Esophagus mucosa (tissue), 1 donor: ENCODE measurements at regions not wholly inside any gene's neighbourhood (a gene's known extent, or its start where the extent isn't known, plus 50 kb on each side); places are given as distances from the start of the nearest gene placed in this dataset.

Experiments used
- ATAC-seq: fragments of 200-7000 bp; cut with Tn5 transposase; one replicate; pipeline ENCODE4 v1.9.1; 2020
- donor health status: DM: yes; HTN: yes; CAD: no.

- ATAC-seq = no peak
Observed at GRCh38 chr4:137200322-137200721, 332.0 kb downstream of the PCDH18 start.

DNA sequence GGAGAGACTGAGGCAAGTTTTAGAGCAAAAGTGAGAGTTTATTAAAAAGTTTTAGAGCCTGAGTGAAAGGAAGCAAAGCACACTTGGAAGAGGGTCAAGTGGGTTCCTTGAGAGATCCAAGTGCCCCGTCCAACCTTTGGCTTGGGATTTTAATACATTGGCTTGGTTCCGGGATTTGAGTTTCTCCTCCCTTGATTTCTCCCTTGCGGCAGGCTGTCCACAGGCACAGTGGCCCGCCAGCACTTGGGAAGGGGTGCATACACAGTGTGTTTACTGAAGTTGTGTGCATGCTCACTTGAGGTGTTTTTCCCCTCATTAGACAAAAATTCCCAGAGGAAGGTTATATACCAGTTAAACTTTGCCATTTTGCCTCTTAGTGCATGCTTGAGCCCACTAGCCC, 333.5 kb downstream of the PCDH18 start:
- ATAC-seq = no peak

- no peak for ATAC-seq
Observed at GRCh38 chr4:137194670-137195069, 337.6 kb downstream of the PCDH18 start.

- ATAC-seq = no peak
Observed at GRCh38 chr4:137193564-137193963, 338.7 kb downstream of the PCDH18 start.

GRCh38 chr4:137181293-137181899, 350.9 kb downstream of the PCDH18 start:
- ATAC-seq = no peak

GRCh38 chr4:137180349-137180748, 351.9 kb downstream of the PCDH18 start:
- no peak for ATAC-seq

GRCh38 chr4:137156807-137157206, 375.5 kb downstream of the PCDH18 start:
- no peak for ATAC-seq

DNA sequence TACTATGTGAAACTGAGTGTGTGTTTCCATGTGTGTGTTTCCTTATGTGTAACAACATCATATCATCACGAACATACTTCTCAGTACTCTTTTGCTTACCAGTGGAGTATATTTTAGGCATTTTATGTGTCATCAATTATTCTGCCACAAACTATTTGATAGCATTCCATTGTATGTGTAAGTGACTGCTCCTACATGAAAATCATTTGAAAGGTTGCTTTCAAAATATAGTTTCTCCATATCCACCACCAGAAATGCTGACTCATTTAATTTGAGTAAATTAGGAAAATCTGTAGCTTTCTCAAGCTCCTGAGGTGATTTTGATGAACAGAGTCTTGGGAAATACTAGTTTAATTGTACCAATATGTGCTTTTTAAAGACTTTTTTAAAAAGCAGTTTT, 376.2 kb downstream of the PCDH18 start:
- ATAC-seq = no peak

GRCh38 chr4:137131201-137131600, 401.1 kb downstream of the PCDH18 start:
- no peak for ATAC-seq

- no peak for ATAC-seq
Observed at GRCh38 chr4:137129845-137130244, 402.4 kb downstream of the PCDH18 start.

GRCh38 chr4:137129441-137129840, 402.9 kb downstream of the PCDH18 start:
- no peak for ATAC-seq

DNA sequence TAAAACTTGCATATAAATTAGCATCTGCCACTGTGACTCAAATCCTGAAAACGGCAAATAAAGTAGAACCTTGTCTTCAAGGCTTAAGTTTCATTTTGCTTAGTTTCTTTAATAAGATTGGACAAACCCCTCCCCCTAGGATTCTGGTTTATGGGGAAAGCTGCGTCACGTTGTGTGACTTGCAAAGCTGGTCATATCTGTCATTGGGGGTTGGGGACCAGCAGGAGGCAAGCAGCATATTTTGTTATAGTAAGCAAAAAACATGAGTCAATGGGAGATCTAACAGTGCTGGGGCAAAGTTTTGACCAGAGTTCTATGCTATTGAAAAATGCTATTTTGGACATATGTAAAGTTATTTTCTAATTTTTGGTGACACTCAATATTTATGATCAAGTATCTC, 407.3 kb downstream of the PCDH18 start:
- ATAC-seq = no peak

- ATAC-seq = peak; percentile 78
Observed at GRCh38 chr4:137124278-137124932, 407.9 kb downstream of the PCDH18 start.

DNA sequence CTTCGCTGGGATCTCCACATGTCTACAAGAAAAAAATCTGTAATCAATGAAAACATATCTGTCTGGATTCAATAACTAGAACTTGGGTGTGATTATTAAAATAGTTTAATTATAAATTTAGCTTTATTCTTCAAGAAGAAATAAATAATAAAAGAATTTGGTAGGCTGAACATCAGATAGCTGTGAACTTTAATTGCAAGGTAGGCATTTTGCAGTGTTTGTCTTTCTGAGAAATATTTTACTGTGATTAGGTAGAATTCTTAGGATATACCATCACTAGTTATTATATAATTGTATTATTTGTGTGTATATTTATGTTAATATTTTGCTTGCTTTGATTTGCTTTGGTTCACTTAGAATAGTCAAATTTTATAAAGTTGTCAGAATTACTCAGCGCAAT, 409.4 kb downstream of the PCDH18 start:
- no peak for ATAC-seq

DNA sequence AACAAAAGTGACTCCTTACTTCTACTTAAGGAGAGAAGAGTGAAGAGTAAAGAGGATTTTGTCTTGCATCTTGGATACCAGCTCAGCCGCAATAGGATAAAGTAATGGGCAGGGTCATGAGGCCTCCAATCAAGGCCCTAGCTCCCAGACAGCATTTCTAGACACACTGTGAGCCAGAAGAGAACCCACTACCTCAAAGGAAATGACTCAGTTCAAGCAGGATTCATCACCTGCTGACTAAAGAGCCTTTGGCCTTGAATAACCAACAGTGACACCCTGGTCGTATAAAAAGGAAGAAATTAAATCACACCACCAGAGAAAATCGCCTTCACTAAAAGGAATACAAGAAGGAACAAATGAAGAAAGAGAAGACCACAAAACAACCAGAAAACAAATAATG, 416.1 kb downstream of the PCDH18 start:
- ATAC-seq = no peak

DNA sequence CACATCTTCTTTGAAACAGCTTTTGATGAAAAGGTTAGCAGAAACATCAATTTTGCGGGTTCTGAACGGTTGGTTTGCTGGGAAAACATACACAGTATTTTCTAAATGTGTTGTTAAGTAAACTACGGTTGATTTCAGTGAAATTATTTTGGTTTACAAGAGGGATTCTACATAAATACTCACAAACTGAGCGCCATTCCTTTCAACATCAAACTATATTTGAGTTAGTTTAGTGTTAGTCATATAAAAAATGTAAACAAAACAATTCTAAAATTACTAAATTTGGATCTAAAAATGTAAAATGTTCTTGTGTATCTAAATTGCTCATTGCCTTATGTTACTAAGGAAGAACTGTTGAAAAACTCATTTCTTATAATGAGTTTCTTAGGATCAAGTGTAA, 425.6 kb downstream of the PCDH18 start:
- ATAC-seq = no peak

GRCh38 chr4:137106287-137106686, 426.0 kb downstream of the PCDH18 start:
- ATAC-seq = no peak

- no peak for ATAC-seq
Observed at GRCh38 chr4:137090951-137091350, 441.3 kb downstream of the PCDH18 start.

DNA sequence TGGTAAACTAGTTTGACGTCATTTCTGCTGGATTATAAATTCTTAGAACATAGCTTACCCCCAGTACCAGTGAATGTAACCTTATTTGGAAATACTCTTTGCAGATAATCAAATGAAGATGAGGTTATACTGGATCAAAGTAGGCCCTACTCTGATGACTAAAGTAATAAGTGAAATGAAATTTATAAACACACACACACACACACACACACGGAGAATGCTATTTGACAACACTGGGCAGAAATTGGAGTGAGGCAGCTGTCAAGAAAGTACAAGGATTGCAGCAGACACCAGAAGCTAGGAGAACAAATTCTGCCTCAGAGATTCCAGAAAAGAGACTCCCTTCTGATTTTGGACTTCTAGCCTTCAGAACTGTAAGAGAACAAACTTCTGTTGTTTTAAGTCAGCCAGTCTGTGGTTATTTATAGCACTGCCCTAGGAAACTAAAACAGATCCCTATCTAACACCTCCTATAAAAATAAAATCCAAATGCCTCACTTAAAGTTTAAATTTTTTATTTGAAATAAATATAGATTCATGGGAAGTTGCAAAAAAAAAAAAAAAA, 448.6 kb downstream of the PCDH18 start:
- no peak for ATAC-seq

GRCh38 chr4:137082061-137082460, 450.2 kb downstream of the PCDH18 start:
- no peak for ATAC-seq

DNA sequence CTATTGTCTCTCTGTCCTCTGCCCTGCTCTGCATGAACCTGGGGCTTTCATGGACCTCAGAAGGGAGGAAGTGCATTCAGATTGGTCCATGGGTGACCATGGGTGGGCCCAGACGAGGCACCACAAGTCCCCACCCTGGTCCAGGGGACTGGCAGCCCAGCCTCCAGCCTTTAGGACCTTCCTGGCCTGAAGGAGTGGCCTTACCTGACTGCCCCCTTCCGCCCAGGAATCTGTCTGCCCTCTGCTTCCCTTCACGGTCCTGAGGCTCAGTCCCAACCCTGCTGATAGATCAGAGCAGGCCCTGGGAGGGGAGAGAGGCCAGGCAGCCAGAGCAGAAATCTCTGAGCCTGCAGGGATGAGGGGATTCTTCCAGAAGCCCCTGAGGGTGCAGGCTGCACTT, 455.4 kb downstream of the PCDH18 start:
- no peak for ATAC-seq

- no peak for ATAC-seq
Observed at GRCh38 chr4:137075586-137075985, 456.7 kb downstream of the PCDH18 start.

- no peak for ATAC-seq
Observed at GRCh38 chr4:137070614-137071013, 461.7 kb downstream of the PCDH18 start.

- no peak for ATAC-seq
Observed at GRCh38 chr4:137069473-137069872, 462.8 kb downstream of the PCDH18 start.

GRCh38 chr4:137067735-137068134, 464.6 kb downstream of the PCDH18 start:
- ATAC-seq = no peak
